ENCODE measurements at regions not wholly inside any gene's neighbourhood (a gene's known extent, or its start where the extent isn't known, plus 50 kb on each side); places are given as distances from the start of the nearest gene placed in this dataset.
"Not testable (repeated sequence)": the region's sequence is repeated elsewhere in the genome, so short reads cannot be mapped to it uniquely, and the experiment has no call there.

- Histone ChIP-seq H3K9me3 (ENCODE audit: control insufficient read depth, low read depth, low read length) (no peaks in the 10 kb centered on the region), H3K4me2 (ENCODE audit: control insufficient read depth, extremely low read depth, insufficient read depth, low read depth, low read length) (no peak overlapping the region), H4K20me1 (ENCODE audit: control insufficient read depth, extremely low read depth, insufficient read depth, low read length) (no peaks in the 10 kb centered on the region), H2AFZ (ENCODE audit: control insufficient read depth, low read length) (no peak overlapping the region), H3K4me3 (ENCODE audit: control insufficient read depth in 2 of 3, extremely low read depth in 1 of 3, insufficient read depth in 2 of 3, low read depth in 1 of 3, low read length in 3 of 3) (no peak overlapping the region), H3K4me1 (ENCODE audit: control insufficient read depth, extremely low read depth, insufficient read depth, low read length) (no peaks in the 10 kb centered on the region), H3K27me3 (ENCODE audit: control insufficient read depth, extremely low read depth, insufficient read depth, low read length) (no peaks in the 10 kb centered on the region), H3K36me3 (ENCODE audit: control insufficient read depth in 2 of 2, extremely low read depth in 1 of 2, insufficient read depth in 2 of 2, low read length in 2 of 2) (no peaks in the 10 kb centered on the region), H3K79me2 (ENCODE audit: control insufficient read depth, insufficient read depth, low read length) (no peaks in the 10 kb centered on the region), H3K27ac (ENCODE audit: control insufficient read depth, insufficient read depth, low read length) (no peak overlapping the region), H3K9ac (ENCODE audit: control insufficient read depth, extremely low read depth, insufficient read depth, low read length) (no peak overlapping the region), H3K9me1 (ENCODE audit: control insufficient read depth, extremely low read depth, insufficient read depth, low read length) (no peaks in the 10 kb centered on the region)
- dilution Hi-C loops (cut with MboI; ENCODE audit: extremely low pct_ligation_motif_present, low sequenced_read_pairs) = no loop called here
- no peak for FAIRE-seq
- TF ChIP-seq CTCF (optimal IDR thresholded peaks at IDR 0.05 in 1 of 3, IDR thresholded peaks at IDR 0.05 in 1 of 3, conservative IDR thresholded peaks at IDR 0.05 in 1 of 3; ENCODE audit: extremely low read depth in 1 of 3, insufficient read depth in 2 of 3, low read length in 3 of 3) = no peak
- TF ChIP-seq EZH2 (IDR thresholded peaks at IDR 0.05; ENCODE audit: low read length) = no peak
- no peak for DNase-seq (ENCODE audit: low read depth, low spot score)
Observed at GRCh38 chr12:87575906-87576305, 453.3 kb downstream of the C12orf50 start.

GRCh38 chr12:87566918-87567317 lies 462.3 kb downstream of the C12orf50 start:
- DNase-seq (ENCODE audit: low read depth, low spot score); H3K4me2 ChIP-seq (ENCODE audit: control insufficient read depth, extremely low read depth, insufficient read depth, low read depth, low read length); H3K9ac ChIP-seq (ENCODE audit: control insufficient read depth, extremely low read depth, insufficient read depth, low read length); H3K9me3 ChIP-seq (ENCODE audit: control insufficient read depth, low read depth, low read length); H3K79me2 ChIP-seq (ENCODE audit: control insufficient read depth, insufficient read depth, low read length); H3K4me3 ChIP-seq (ENCODE audit: control insufficient read depth in 2 of 3, extremely low read depth in 1 of 3, insufficient read depth in 2 of 3, low read depth in 1 of 3, low read length in 3 of 3); H2AFZ ChIP-seq (ENCODE audit: control insufficient read depth, low read length); H3K36me3 ChIP-seq (ENCODE audit: control insufficient read depth in 2 of 2, extremely low read depth in 1 of 2, insufficient read depth in 2 of 2, low read length in 2 of 2); H3K27me3 ChIP-seq (ENCODE audit: control insufficient read depth, extremely low read depth, insufficient read depth, low read length); dilution Hi-C loops (cut with MboI; ENCODE audit: extremely low pct_ligation_motif_present, low sequenced_read_pairs); H3K4me1 ChIP-seq (ENCODE audit: control insufficient read depth, extremely low read depth, insufficient read depth, low read length); H4K20me1 ChIP-seq (ENCODE audit: control insufficient read depth, extremely low read depth, insufficient read depth, low read length); H3K27ac ChIP-seq (ENCODE audit: control insufficient read depth, insufficient read depth, low read length); H3K9me1 ChIP-seq (ENCODE audit: control insufficient read depth, extremely low read depth, insufficient read depth, low read length); FAIRE-seq: not testable (repeated sequence)

GRCh38 chr12:87556985-87557384 lies 472.2 kb downstream of the C12orf50 start:
- dilution Hi-C loops (cut with MboI; ENCODE audit: extremely low pct_ligation_motif_present, low sequenced_read_pairs) = no loop called here
- H3K27ac ChIP-seq (ENCODE audit: control insufficient read depth, insufficient read depth, low read length) = no peak overlapping the region
- no peak overlapping the region for H3K4me2 ChIP-seq (ENCODE audit: control insufficient read depth, extremely low read depth, insufficient read depth, low read depth, low read length)
- TF ChIP-seq EZH2 (IDR thresholded peaks at IDR 0.05; ENCODE audit: low read length) (no peak), CTCF (optimal IDR thresholded peaks at IDR 0.05 in 1 of 3, IDR thresholded peaks at IDR 0.05 in 1 of 3, conservative IDR thresholded peaks at IDR 0.05 in 1 of 3; ENCODE audit: extremely low read depth in 1 of 3, insufficient read depth in 2 of 3, low read length in 3 of 3) (no peak)
- no peak overlapping the region for H3K4me3 ChIP-seq (ENCODE audit: control insufficient read depth in 2 of 3, extremely low read depth in 1 of 3, insufficient read depth in 2 of 3, low read depth in 1 of 3, low read length in 3 of 3)
- no peaks in the 10 kb centered on the region for H4K20me1 ChIP-seq (ENCODE audit: control insufficient read depth, extremely low read depth, insufficient read depth, low read length)
- DNase-seq (ENCODE audit: low read depth, low spot score) = no peak
- no peaks in the 10 kb centered on the region for H3K9me3 ChIP-seq (ENCODE audit: control insufficient read depth, low read depth, low read length)
- no peaks in the 10 kb centered on the region for H3K9me1 ChIP-seq (ENCODE audit: control insufficient read depth, extremely low read depth, insufficient read depth, low read length)
- H3K9ac ChIP-seq (ENCODE audit: control insufficient read depth, extremely low read depth, insufficient read depth, low read length) = no peak overlapping the region
- FAIRE-seq = no peak
- H3K79me2 ChIP-seq (ENCODE audit: control insufficient read depth, insufficient read depth, low read length) = no peaks in the 10 kb centered on the region
- no peak overlapping the region for H2AFZ ChIP-seq (ENCODE audit: control insufficient read depth, low read length)
- no peaks in the 10 kb centered on the region for H3K4me1 ChIP-seq (ENCODE audit: control insufficient read depth, extremely low read depth, insufficient read depth, low read length)
- H3K27me3 ChIP-seq (ENCODE audit: control insufficient read depth, extremely low read depth, insufficient read depth, low read length) = no peaks in the 10 kb centered on the region
- no peaks in the 10 kb centered on the region for H3K36me3 ChIP-seq (ENCODE audit: control insufficient read depth in 2 of 2, extremely low read depth in 1 of 2, insufficient read depth in 2 of 2, low read length in 2 of 2)

GRCh38 chr12:87531213-87531612 lies 498.0 kb downstream of the C12orf50 start:
- H3K27me3 ChIP-seq (ENCODE audit: control insufficient read depth, extremely low read depth, insufficient read depth, low read length); H3K9me1 ChIP-seq (ENCODE audit: control insufficient read depth, extremely low read depth, insufficient read depth, low read length); DNase-seq (ENCODE audit: low read depth, low spot score); H4K20me1 ChIP-seq (ENCODE audit: control insufficient read depth, extremely low read depth, insufficient read depth, low read length); H3K4me3 ChIP-seq (ENCODE audit: control insufficient read depth in 2 of 3, extremely low read depth in 1 of 3, insufficient read depth in 2 of 3, low read depth in 1 of 3, low read length in 3 of 3); dilution Hi-C loops (cut with MboI; ENCODE audit: extremely low pct_ligation_motif_present, low sequenced_read_pairs); H2AFZ ChIP-seq (ENCODE audit: control insufficient read depth, low read length); H3K9ac ChIP-seq (ENCODE audit: control insufficient read depth, extremely low read depth, insufficient read depth, low read length); FAIRE-seq; H3K79me2 ChIP-seq (ENCODE audit: control insufficient read depth, insufficient read depth, low read length); H3K4me1 ChIP-seq (ENCODE audit: control insufficient read depth, extremely low read depth, insufficient read depth, low read length); H3K36me3 ChIP-seq (ENCODE audit: control insufficient read depth in 2 of 2, extremely low read depth in 1 of 2, insufficient read depth in 2 of 2, low read length in 2 of 2); H3K4me2 ChIP-seq (ENCODE audit: control insufficient read depth, extremely low read depth, insufficient read depth, low read depth, low read length); H3K9me3 ChIP-seq (ENCODE audit: control insufficient read depth, low read depth, low read length); H3K27ac ChIP-seq (ENCODE audit: control insufficient read depth, insufficient read depth, low read length): not testable (repeated sequence)

Measured in keratinocyte (primary cell).